ENCODE measurements at regions not wholly inside any gene's neighbourhood (a gene's known extent, or its start where the extent isn't known, plus 50 kb on each side); places are given as distances from the start of the nearest gene placed in this dataset.
"Not testable (repeated sequence)": the region's sequence is repeated elsewhere in the genome, so short reads cannot be mapped to it uniquely, and the experiment has no call there.

DNA sequence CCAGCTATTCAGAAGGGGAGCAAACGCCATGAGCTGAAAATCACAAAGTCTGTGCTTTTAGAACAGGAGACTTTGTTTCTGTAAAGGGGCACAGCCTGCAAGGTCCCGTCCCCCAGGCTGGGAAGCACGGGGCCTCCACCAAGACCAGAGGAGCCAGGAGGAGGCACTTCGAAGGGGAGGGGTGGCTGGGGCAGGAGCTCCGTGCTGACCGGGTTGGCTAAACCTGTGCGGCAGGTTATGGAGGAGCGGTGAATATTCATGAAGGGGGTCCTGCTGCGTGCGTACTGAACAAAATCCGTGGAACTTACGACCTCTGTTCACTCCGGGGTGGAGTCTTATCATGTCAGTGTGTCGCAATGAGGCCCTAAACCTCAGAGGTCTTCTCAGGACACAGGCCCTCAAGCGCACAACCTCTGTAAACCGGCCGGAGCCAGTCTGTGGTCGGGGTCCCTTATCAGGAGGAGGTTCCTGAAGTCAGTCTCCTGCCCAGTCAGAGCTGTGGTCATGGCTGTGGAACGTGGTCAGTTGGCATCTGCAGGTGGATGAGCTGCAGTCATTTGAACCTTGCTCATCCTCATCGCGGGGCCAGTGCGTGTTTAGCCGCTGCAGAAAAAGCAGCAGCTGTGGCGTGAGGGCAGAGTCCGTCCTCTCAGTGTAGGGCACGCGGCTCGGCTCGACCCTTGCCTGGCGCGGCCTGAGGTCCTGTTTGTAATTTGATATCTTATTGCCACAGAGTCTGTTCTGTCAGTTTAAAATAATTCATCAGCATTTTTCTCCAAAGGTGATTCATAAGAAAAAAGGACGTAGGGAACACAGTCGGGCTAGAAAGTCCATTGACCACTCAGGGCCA is 5507.7 kb upstream of the TPTE start:
- DNase-seq (ENCODE audit: low read depth in 3 of 3) = not testable (repeated sequence)

DNA sequence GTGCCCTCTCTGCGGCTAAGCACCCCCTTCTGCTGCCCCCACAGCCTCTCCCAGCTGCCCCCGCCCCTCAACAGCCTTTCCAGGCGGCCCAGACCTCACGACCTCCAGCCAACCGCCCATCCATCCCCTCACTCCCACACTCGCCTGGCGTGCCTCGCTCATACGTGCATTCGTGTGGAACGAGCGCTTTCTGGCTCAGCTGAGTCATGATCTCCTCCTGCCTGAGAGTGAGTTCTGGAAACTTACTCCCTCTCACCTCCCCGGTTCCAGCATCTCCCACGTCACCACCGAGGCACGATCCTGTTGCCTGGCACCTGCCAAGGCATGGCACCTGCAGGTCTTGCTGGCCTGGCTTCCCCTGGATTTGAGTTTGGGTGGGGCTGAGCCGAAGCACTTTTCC is 5506.2 kb upstream of the TPTE start:
- DNase-seq (ENCODE audit: low read depth in 3 of 3) = not testable (repeated sequence)

DNA sequence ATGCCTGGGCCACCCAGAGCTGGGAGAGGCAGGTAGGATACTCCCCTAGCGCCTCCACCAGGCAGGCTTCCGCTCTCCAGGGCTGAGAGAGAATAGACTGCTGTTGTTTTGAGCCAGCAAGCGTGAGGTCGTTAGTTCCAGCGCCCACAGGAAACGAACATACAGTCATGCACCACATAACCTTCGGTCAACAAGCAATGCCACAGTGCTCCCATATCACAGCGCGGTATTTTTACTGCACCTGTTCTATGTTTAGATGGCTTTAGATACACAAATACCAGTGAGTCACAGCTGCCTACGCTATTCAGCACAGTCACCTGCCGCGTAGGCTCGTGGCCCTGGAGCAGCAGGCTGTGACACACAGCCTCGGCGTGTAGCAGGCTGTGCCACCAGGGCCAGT is 5502.3 kb upstream of the TPTE start:
- not testable (repeated sequence) for DNase-seq (ENCODE audit: low read depth in 3 of 3)

DNA sequence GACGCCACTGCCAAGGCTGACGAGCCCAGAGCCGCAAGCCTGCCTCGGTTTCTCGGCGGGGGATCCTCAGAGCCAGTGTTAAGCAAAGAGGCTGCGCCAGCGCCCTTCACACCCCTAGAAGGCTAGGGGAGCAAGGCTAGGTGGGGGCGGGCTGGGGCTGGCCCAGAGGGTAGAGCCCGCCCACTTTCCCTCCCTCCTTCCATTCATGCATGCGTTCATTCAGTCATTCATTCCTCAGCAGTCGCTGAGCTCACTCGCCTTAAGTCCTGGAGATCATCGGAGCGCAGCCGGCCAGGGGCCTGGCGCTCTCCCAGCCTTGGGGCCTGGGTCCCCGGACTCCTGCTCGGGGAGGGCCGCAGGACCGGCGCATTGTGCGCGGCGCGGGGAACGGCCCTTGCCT is 5499.6 kb upstream of the TPTE start:
- DNase-seq (ENCODE audit: low read depth in 3 of 3) = not testable (repeated sequence)

DNA sequence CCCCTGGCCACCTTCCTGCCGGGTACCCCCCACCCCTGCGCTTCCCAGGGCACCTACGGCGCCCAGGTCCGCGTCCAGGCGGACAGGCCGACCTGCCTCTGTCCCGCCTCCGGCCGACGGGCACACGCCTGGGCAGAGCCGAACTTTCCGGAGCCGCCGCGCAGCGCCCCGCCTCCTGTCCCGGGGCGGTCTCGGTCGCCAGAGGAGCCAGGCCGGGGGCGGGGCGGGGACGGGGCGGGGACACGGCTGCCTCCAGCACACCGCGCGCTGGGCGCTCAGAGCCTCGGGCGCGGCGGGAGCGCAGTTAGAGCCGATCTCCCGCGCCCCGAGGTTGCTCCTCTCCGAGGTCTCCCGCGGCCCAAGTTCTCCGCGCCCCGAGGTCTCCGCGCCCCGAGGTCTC is 5499.1 kb upstream of the TPTE start:
- not testable (repeated sequence) for DNase-seq (ENCODE audit: low read depth in 3 of 3)

DNA sequence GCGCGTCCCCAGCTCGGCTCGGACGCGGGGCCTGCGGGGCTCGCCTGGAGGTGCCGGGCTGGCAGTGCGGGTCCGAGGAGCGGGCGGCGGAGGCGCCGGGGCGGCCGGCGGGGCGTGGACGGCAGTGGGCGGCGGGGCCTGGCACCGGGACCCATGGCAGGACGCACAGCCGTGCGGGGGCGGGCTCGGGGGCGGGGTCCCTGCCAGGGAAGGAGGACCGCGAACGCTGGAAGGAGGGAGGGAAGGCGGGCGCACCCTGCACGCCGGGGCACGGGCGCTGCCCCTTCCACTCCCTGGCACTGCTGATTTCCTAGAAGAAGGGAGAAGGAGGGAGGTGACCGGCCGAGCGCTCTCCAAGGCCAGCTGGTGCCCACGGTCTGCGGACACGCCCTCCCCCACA is 5498.6 kb upstream of the TPTE start:
- not testable (repeated sequence) for DNase-seq (ENCODE audit: low read depth in 3 of 3)

DNA sequence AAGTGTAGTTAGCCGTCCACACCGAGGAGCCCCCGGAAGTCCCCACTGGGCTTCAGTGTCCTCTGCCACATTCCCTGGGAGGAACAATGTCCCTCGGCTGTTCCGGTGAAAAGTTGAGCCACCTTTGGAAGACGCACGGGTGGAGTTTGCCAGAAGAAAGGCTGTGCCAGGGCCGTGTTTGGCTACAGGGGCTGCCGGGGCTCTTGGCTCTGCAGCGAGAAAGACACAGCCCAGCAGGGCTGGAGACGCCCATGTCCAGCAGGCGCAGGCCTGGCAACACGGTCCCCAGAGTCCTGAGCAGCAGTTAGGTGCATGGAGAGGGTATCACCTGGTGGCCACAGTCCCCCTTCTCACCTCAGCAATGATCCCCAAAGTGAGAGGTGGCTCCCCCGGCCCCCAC is 5486.2 kb upstream of the TPTE start:
- not testable (repeated sequence) for DNase-seq (ENCODE audit: low read depth in 3 of 3)

DNA sequence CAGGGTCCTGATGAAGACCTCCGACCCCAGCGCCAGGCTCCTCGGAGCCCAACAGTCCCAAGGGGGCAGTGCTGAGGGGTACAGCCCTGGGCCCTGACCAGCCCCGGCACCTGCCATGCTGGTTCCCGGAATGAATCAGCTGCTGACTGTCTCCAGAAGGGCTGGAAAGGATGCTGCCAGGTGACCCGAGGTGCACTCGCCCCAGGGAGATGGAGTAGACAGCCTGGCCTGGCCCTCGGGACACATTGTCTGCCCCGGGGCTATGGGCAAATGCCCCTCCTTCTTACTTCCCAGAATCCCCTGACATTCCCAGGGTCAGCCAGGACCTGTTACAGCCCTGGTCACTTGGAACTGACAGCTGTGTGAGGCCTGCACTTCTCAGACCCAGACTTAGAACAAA is 5485.8 kb upstream of the TPTE start:
- DNase-seq (ENCODE audit: low read depth in 3 of 3) = not testable (repeated sequence)

DNA sequence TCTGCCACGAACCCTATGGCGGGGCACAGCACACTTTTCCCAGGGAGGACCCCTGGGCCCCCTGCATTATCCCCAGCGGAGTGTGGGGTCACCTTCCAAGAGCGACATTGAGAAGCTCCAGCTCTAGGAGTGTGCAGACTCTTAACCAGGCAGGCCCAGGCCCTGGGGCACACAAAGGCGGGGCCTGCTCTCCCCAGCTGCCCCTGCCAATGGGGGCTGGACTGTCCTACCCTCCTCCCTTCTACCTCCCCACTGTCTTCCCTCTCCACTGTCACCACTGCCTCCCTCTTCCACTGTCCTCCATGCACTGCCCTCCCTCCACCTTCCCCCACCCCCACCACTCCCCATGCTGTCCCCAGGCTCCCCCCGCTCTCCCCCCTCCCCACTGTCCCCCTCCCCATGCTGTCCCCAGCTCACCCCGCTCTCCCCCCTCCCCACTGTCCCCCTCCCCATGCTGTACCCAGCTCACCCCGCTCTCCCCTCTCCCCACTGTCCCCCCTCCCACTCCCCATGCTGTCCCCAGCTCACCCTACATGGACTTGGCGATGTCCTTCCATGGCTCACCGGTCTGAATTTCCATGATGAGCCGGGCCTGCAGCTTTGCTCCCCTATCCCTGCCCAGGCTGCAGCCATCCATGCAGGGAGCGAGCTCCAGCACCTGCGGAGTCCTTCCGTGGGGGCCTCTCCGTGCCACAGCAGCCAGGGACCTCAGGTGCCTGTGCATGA is 5483.6 kb upstream of the TPTE start:
- DNase-seq (ENCODE audit: low read depth in 3 of 3) = not testable (repeated sequence)

DNA sequence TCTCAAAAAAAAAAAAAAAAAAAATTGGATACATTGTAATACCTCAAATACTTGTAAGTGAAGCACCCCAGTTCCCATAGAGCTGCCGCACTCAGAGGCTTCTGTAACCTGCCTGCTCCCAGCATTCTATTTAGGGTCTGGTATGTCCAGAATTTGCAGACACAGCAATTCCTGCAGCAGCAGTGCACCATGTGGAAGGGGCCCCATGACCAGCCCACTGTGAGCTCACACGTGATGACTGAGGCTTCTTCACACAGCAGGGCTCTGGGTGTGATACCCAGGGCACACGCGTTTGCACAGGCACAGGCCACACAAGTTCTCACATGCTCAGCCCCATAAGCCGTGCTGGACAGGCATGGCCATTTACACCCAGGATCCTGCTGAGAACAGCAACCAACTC is 5481.5 kb upstream of the TPTE start:
- DNase-seq (ENCODE audit: low read depth in 3 of 3) = not testable (repeated sequence)

DNA sequence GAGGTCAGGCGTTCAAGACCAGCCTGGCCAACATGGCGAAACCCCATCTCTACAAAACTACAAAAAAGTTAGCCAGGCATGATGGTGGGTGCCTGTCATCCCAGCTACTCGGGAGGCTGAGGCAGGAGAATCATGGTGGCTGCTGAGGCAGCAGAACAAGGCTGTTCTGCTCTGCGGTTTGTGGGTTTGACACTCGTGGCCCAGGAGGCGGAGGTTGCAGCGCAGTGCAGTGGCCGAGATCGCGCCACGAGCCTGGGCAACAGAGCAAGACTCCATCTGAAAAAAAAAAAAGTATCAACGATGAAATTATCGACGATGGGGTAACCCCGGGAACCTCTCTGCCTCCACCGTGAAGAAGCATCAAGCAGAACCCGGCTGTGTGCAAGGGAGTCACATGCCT is 5478.8 kb upstream of the TPTE start:
- not testable (repeated sequence) for DNase-seq (ENCODE audit: low read depth in 3 of 3)

DNA sequence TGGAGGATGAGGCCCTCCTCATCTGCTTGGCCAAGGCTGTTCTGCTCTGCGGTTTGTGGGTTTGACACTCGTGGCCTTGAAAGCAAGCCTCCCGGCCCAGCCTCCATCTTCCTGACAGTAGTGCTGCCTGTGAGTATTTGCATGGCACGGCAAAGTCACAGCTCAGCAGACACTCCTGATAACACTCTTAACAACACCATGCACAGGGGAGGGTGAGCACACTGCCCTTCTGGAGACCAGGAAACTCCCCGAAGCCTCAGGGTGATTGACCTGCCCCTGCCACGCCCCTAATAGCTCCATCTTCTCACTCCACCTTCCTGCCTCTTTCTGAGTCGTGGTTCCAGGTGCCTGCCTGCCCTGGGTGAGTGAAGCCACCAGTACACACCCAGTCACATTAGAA is 5476.6 kb upstream of the TPTE start:
- DNase-seq (ENCODE audit: low read depth in 3 of 3) = not testable (repeated sequence)

DNA sequence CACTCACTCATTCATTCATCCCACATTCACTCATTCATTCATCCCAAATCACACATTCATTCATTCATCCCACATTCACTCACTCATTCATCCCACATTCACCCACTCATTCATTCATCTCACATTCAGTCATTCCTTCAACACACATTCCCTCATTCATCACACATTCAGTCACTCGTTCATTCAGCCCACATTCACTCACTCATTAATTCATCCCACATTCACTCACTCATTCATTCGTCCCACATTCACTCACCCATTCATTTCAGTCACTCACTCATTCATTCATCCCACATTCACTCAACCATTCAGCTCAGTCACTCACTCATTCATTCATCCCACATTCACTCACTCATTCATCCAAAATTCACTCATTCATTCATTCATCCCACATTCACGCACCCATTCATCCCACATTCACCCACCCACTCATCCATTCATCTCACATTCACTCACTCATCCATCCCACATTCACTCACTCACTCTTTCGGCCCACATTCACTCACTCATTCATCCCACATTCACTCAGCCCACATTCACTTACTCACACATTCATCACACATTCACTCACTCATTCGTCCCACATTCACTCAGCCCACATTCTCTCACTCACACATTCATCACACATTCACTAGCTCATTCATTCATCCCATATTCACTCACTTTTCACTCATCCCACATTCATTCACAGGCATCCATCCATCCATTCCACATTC is 5469.9 kb upstream of the TPTE start:
- DNase-seq (ENCODE audit: low read depth in 3 of 3) = not testable (repeated sequence)

DNA sequence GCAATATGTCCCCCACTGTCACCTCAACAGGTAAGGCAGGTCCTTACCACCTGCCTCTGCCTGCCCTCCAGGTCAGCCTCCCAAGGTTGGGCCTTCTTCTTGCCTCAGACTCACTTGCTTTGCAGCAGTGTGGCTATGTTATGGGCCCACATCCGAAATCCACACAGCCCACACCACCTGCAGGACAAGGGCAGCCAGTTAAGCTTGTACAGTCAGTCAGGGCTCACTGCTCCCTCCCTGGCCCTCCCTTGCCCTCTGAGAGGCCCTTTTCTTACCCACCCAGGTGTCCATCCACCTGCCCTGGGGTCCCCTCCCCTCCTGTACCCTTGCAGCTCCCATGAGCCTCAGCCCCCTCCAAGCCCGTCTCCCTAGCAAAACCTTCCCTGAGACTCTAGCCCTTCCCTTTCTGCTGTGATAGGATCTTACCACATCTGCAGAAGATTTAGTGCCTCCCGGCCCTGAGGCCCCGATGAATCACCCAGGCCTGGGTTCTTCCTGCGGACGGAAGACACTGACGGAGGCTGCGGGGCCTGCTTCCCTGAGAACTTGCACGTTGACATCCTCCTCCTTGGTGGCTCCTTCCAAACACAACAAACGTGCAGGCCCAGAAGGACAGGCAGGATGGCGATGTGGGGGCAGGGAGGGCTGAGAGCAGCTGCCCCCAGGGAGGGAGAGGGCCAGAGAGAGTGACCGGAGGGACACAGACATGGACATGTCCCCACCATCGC is 5466.2 kb upstream of the TPTE start:
- not testable (repeated sequence) for DNase-seq (ENCODE audit: low read depth in 3 of 3)

DNA sequence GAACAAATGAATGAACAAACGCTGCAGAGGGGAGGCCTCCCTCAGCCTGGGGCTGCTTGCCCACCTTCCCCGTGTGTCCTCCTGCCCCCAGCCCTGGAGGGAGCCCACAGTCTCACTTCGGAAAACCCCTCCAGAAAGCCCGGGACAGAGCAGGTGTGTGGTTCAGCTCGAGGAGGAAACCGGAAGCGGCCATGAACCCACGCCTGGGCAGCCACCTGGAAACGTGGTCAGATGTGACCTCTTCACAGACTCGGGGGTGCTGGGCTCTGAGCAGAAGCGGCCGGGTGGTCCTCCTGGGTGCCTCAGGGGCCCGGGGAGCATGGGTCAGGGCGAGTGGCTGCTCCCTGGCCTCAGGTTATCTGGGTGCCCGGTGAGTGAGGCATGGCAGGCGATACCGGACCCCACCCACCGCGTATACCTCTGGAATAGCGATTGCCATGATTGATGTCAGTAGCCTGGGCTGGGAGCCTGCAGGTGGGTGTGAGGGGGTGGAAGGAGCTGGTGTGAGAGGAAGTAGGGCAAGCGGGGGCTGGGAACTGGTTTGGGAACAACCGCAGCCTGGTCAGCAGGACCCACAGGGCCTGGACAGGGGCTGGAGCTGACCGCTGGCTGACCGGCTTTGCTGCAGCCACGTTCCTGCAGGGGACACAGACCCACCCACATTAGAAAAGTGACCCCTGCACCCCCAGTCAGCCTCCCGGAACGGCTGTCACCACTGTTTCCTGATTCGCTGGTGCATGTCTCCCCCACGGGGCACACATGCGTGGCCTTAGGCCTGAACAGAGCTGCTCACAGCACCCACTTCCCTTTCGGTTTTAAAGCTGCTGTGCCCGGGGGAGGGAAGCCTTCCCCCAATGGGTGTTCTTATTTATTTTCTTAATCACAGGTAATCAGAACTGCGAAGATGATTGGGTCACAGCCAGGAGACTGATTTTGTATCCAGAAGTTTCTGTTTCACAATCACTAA is 5465.1 kb upstream of the TPTE start:
- not testable (repeated sequence) for DNase-seq (ENCODE audit: low read depth in 3 of 3)

DNA sequence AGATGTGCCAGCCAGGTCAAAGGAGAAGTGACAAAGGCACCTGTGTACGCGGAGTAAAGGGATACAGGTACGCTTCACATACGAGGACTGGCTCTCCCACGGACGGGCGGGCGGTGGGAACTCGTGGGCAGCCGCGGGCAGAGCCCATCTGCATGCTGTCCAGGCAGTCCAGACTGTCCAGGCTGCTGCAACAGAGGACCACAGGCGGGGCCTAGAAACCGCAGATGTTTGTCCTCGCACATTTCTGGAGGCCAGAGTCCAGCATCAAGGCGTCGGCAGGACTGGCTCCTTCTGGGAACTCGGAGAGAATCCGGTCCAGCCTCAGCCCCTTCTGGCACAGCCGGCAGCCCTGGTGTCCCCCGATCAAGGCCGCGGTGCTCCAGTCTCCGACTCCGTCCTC is 5464.3 kb upstream of the TPTE start:
- not testable (repeated sequence) for DNase-seq (ENCODE audit: low read depth in 3 of 3)

DNA sequence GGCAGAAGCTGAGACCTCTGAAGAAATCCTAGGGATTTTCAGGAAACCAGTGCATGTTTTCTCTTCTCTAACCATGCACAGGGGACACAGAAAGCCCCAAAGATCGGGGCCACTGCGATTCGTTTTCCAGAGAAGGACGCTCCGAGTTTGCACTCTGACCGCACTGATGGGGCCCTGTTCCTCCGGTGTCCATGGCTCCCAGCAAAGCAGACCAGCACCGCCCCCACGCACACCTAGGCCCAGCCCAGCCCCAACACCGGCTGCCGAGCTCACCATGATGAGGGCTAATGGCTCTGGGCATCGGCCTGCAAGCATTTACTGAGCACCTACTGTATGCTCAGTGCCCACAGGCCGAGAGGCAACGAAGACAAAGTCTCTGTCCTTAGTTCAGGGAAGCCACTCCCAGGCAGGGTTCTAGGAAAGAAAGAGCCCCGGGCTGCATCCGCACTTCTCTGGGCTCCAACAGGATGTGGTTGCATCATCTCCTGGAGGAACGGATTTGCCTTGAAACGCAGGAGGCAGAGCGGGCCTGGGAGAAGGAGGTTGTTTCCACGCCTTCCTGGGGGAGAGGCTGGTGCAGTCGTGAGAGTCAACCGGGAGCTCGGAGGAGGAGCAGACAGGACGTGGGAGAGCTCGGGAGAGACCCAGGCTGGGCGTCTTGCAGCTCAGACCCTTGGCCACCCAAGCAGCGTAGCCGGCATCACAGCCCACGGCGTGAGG is 5460.9 kb upstream of the TPTE start:
- DNase-seq (ENCODE audit: low read depth in 3 of 3) = not testable (repeated sequence)

DNA sequence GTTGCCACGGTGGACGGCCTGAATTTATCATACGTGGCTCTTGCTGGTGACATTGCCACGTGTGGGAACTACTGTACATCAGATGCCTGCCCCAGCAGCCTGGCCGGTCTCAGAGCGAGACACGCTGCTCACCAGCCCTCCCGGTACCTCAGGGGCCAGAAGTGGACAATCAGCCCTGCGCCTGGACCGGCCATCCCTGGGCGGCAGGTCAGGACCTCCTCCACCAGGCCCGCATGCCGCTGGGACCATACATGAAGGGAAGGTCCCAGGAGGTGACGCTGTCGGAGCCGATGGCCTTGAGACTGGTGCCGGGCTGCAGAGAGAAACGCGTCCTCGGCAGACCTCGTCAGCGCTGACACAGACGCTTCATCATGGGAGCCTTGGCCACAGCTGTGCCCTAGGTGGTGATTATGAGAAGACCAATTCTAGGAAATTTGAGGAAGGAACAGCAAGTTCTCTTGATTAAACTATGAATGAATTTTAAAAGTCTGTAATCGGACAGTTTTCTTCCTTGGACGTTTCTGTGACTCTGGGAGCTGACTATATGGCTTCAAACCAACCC is 5456.7 kb upstream of the TPTE start:
- not testable (repeated sequence) for DNase-seq (ENCODE audit: low read depth in 3 of 3)
